K562 (cell line): ENCODE measurements at regions not wholly inside any gene's neighbourhood (a gene's known extent, or its start where the extent isn't known, plus 50 kb on each side); places are given as distances from the start of the nearest gene placed in this dataset.

ENCODE experiments used
- ATAC-seq: fragments of 200-7000 bp; cut with Tn5 transposase; 3 replicates; pipeline ENCODE4 v1.9.1; 2020; ENCODE audit warnings: moderate library complexity
- BruUV-seq: library from RNA; stranded (reverse); fragments of 400-500 nt; replicated peaks from 2 replicates; lab custom pipeline; 2021; lab: Mats Ljungman, UMichigan
- CTCF ChIA-PET: fragments of 300-600 bp; formaldehyde crosslinking; extraction: SDS; loops from one replicate; lab custom pipeline; 2021; ENCODE audit warnings: low intra/inter-chr PET ratio; lab: Yijun Ruan, JAX
- POLR2A ChIA-PET: fragments of 300-600, 350-650 bp; sonication (Branson Sonifier 250); formaldehyde crosslinking; extraction: SDS; loops from one replicate; lab custom pipeline; 2021; ENCODE audit warnings: antibody characterized with exemption, inconsistent platforms; lab: Yijun Ruan, JAX
- DNase-seq, 4 experiments: peaks; one replicate each; pipeline versions ENCODE4 v3.0.0 to v3.0.0-alpha.2; 2011 to 2018; ENCODE audit warnings: low spot score in 3 of 4, mixed read lengths in 3 of 4; ENCODE audit errors: extremely low read depth in 1 of 4
- FAIRE-seq: peaks from 2 replicates; lab custom pipeline; 2011; peaks lifted over from hg19 to GRCh38; lab: Jason Lieb, UNC
- H2AFZ ChIP-seq: 2 replicates; pipeline ENCODE4 v1.6.0; 2011; ENCODE audit warnings: low read depth, low read length, control low read depth, inconsistent platforms
- H3K27ac ChIP-seq: fragments of 200-600 bp; 3 replicates; pipeline ENCODE4 v1.8.0; 2011; ENCODE audit warnings: low read depth, mild to moderate bottlenecking, control low read depth, inconsistent platforms, low read length, moderate library complexity, mixed read lengths; ENCODE audit errors: extremely low read depth
- H3K27me3 ChIP-seq, 2 experiments: fragments of 300-600 bp in 1 of 2; 2 replicates in 1 of 2; 3 replicates in 1 of 2; pipeline versions ENCODE4 v1.6.0 to v1.8.0; 2011; ENCODE audit warnings: inconsistent platforms in 2 of 2, low read length in 2 of 2, mild to moderate bottlenecking in 1 of 2, mixed read lengths in 1 of 2, moderate library complexity in 1 of 2; ENCODE audit not compliant: control insufficient read depth in 2 of 2, insufficient read depth in 2 of 2
- H3K36me3 ChIP-seq: fragments of 300-600 bp; 3 replicates; pipeline ENCODE4 v1.8.0; 2011; ENCODE audit warnings: mild to moderate bottlenecking, low read length, inconsistent platforms; ENCODE audit not compliant: control insufficient read depth, insufficient read depth
- H3K4me1 ChIP-seq, 2 experiments: fragments of 200-600 bp in 1 of 2; replicated peaks in 1 of 2; 2 replicates in 1 of 2; 3 replicates in 1 of 2; pipeline versions ENCODE4 v1.5.1 to v1.8.0; 2011; ENCODE audit warnings: inconsistent platforms in 2 of 2, low read length in 2 of 2, mild to moderate bottlenecking in 1 of 2, mixed read lengths in 1 of 2, moderate library complexity in 1 of 2; ENCODE audit not compliant: control insufficient read depth in 2 of 2, insufficient read depth in 2 of 2
- H3K4me2 ChIP-seq: 2 replicates; pipeline ENCODE4 v1.6.1; 2011; ENCODE audit warnings: low read length, control low read depth, inconsistent platforms, mixed read lengths; ENCODE audit not compliant: insufficient read depth
- H3K4me3 ChIP-seq: fragments of 200-600 bp; sonication (generic), shearing (Covaris generic); 2 replicates; pipeline ENCODE4 v1.5.1; 2016; ENCODE audit warnings: control low read depth, inconsistent platforms
- H3K79me2 ChIP-seq: fragments of 200-600 bp; 3 replicates; pipeline ENCODE4 v1.8.0; 2011; ENCODE audit warnings: low read length, inconsistent platforms; ENCODE audit not compliant: control insufficient read depth, insufficient read depth
- H3K9ac ChIP-seq, 2 experiments: 2 replicates each; pipeline versions ENCODE4 v1.6.0 to v1.6.1; 2011; ENCODE audit warnings: low read depth in 2 of 2, low read length in 2 of 2, control low read depth in 1 of 2, inconsistent platforms in 1 of 2, mild to moderate bottlenecking in 1 of 2, mixed read lengths in 1 of 2; ENCODE audit not compliant: insufficient read depth in 1 of 2
- H3K9me1 ChIP-seq: one replicate; pipeline ENCODE4 v1.6.0; 2011; ENCODE audit warnings: inconsistent platforms, mild to moderate bottlenecking, low read length, moderate library complexity; ENCODE audit not compliant: control insufficient read depth, insufficient read depth
- H3K9me3 ChIP-seq: replicated peaks from 2 replicates; pipeline ENCODE4 v1.5.1; 2011; ENCODE audit warnings: low read depth, low read length, inconsistent platforms; ENCODE audit not compliant: control insufficient read depth, insufficient read depth
- H4K20me1 ChIP-seq: replicated peaks from 2 replicates; pipeline ENCODE4 v1.6.1; 2011; ENCODE audit warnings: low read length, inconsistent platforms, mixed read lengths; ENCODE audit not compliant: control insufficient read depth, insufficient read depth
- ASH1L ChIP-seq: fragments of 450-650 bp; IDR thresholded peaks from 2 replicates; pipeline ENCODE4 v1.6.1; 2018; ENCODE audit warnings: borderline replicate concordance, mild to moderate bottlenecking, low read depth; ENCODE audit not compliant: partially characterized antibody
- BACH1 ChIP-seq: fragments of 200-800 bp; sonication (Bioruptor generic); IDR thresholded peaks from 2 replicates; pipeline ENCODE4 v1.6.1; 2016; ENCODE audit warnings: missing genetic modification characterization, missing compliant biosample characterization
- ESRRB ChIP-seq: fragments of 250-450 bp; sonication (Bioruptor Pico); IDR thresholded peaks from 2 replicates; pipeline ENCODE4 v1.5.0; 2020; ENCODE audit warnings: mild to moderate bottlenecking, moderate library complexity, borderline replicate concordance
- GATAD2B ChIP-seq: fragments of 450-650 bp; IDR thresholded peaks from 2 replicates; pipeline ENCODE4 v1.6.1; 2017; ENCODE audit warnings: mild to moderate bottlenecking, borderline replicate concordance
- IFI16 ChIP-seq: fragments of 250-450 bp; sonication (Bioruptor Pico); IDR thresholded peaks from 2 replicates; pipeline ENCODE4 v2.1.2; 2022; ENCODE audit warnings: mild to moderate bottlenecking, inconsistent platforms
- KLF6 ChIP-seq: fragments of 250-450 bp; sonication (Bioruptor Pico); IDR thresholded peaks from 2 replicates; pipeline ENCODE4 v1.4.0; 2020; ENCODE audit warnings: mild to moderate bottlenecking, moderate library complexity, borderline replicate concordance
- L3MBTL2 ChIP-seq: fragments of 450-650 bp; IDR thresholded peaks from 2 replicates; pipeline ENCODE4 v1.6.1; 2016; ENCODE audit warnings: mild to moderate bottlenecking, moderate library complexity
- POLR2B ChIP-seq: fragments of 450-650 bp; IDR thresholded peaks from 2 replicates; pipeline ENCODE4 v1.6.1; 2018; ENCODE audit warnings: low read depth; ENCODE audit not compliant: partially characterized antibody
- SRSF3 ChIP-seq: fragments of 200-400 bp; formaldehyde crosslinking; IDR thresholded peaks from 2 replicates; pipeline ENCODE4 v1.6.1; 2016; ENCODE audit warnings: mild to moderate bottlenecking, low read length, moderate library complexity; ENCODE audit not compliant: insufficient read depth
- TCF7L2 ChIP-seq: fragments of 150-350 bp; IDR thresholded peaks from 2 replicates; pipeline ENCODE4 v1.6.1; 2016; ENCODE audit warnings: low read depth, mild to moderate bottlenecking, low read length, moderate library complexity
- ZNF121 ChIP-seq: sonication (generic); formaldehyde crosslinking; conservative IDR thresholded peaks from 2 replicates; pipeline ENCODE4 v1.8.0; 2022; ENCODE audit warnings: missing genetic modification reagents
- ZNF175 ChIP-seq: fragments of 200-800 bp; sonication (Bioruptor generic); IDR thresholded peaks from 2 replicates; pipeline ENCODE4 v1.6.1; 2016; ENCODE audit warnings: low read depth, mild to moderate bottlenecking, missing genetic modification characterization, missing compliant biosample characterization
- ZNF311 ChIP-seq: fragments of 250-450 bp; sonication (Bioruptor Pico); IDR thresholded peaks from 2 replicates; pipeline ENCODE4 v1.4.0; 2020; ENCODE audit warnings: mild to moderate bottlenecking, moderate library complexity
- ZNF507 ChIP-seq: conservative IDR thresholded peaks from 2 replicates; pipeline ENCODE4 v1.6.1; 2017; ENCODE audit warnings: missing genetic modification characterization, missing compliant biosample characterization
- WGBS: fragments of 100-300 bp; shearing (Covaris generic); methylation state at CpG from one replicate; pipeline ENCODE4 v1.1.6; 2016; ENCODE audit warnings: low coverage, mixed read lengths; ENCODE audit not compliant: insufficient coverage; ENCODE audit errors: missing lambda C conversion rate; 5-methylcytosine and 5-hydroxymethylcytosine counted together
- in situ Hi-C: fragments of 300-500 bp; cut with MboI; formaldehyde crosslinking; loops from 4 replicates; pipeline ENCODE4 v1.15.0; 2018; ENCODE audit warnings: inconsistent platforms, mixed read lengths
- intact Hi-C: fragments of 100-400 bp; cut with micrococcal nuclease; formaldehyde crosslinking; loops from 2 replicates; pipeline ENCODE4 v1.14.2; 2022
- TF ChIP-seq, protein P1 (sequence below): fragments of 450-650 bp; IDR thresholded peaks from 2 replicates; pipeline ENCODE4 v1.6.1; 2017; ENCODE audit warnings: antibody characterized with exemption
- TF ChIP-seq, protein P2 (sequence below): sonication (generic); formaldehyde crosslinking; IDR thresholded peaks from 2 replicates; pipeline ENCODE4 v1.8.1; 2023; ENCODE audit warnings: missing genetic modification reagents, mild to moderate bottlenecking, borderline replicate concordance

DNA sequence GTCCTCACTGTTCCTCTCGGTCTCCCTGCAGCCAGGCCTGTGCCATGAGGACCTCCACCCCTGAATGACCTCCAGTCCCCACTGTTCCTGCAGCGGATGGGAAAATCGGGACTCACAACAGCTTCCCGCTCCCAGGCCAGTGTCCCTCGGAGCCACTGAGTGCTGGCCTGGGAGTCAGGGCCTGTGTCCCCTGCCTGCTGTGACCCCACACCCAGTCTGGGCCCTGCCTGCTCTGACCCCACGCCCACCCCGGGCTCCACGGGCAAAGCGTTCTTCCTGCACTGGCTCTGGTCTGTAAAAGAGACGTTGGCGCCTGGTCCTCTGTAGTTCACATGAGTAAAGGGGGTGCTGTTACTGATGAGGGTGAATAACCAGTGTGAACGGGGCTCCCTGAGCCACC lies 73.0 kb upstream of the SHISAL1 start:
- Histone ChIP-seq H3K4me3 (no peak overlapping the region), H3K9ac (no peak overlapping the region), H3K36me3 (no peaks in the 10 kb centered on the region), H3K4me1 (no peaks in the 10 kb centered on the region), H3K9me3 (no peaks in the 10 kb centered on the region), H4K20me1 (no peaks in the 10 kb centered on the region), H2AFZ (no peak overlapping the region), H3K9me1 (no peaks in the 10 kb centered on the region), H3K79me2 (no peaks in the 10 kb centered on the region), H3K27ac (no peak overlapping the region), H3K4me2 (no peak overlapping the region), H3K27me3 (peaks cover 0 to 37% of the 10 kb centered on the region in 2 experiments; a peak in 2 of 5 replicates)
- POLR2A ChIA-PET: interaction anchor here (1.1 kb wide), 1 partner anchor 14 kb away, joined by 4 read pairs; no protein-coding TSS in a partner anchor
- CTCF ChIA-PET: no interaction called here
- intact Hi-C loops: no loop called here
- WGBS: 0% methylated on average over 9 of the region's 12 CpGs
- FAIRE-seq: no peak
- no TSS peak for BruUV-seq
- no peak for ATAC-seq
- DNase-seq: no peak
- TF ChIP-seq ESRRB (CRISPR knock-in tag) (no peak), POLR2B (no peak), SRSF3 (no peak), ZNF507 (tag) (no peak), TCF7L2 (no peak), ZNF311 (no peak), BACH1 (tag) (no peak), KLF6 (no peak), ZNF175 (no peak), ZNF121 (no peak), ASH1L (no peak), L3MBTL2 (no peak), GATAD2B (no peak), IFI16 (no peak)
- TF ChIP-seq, protein P1, sequence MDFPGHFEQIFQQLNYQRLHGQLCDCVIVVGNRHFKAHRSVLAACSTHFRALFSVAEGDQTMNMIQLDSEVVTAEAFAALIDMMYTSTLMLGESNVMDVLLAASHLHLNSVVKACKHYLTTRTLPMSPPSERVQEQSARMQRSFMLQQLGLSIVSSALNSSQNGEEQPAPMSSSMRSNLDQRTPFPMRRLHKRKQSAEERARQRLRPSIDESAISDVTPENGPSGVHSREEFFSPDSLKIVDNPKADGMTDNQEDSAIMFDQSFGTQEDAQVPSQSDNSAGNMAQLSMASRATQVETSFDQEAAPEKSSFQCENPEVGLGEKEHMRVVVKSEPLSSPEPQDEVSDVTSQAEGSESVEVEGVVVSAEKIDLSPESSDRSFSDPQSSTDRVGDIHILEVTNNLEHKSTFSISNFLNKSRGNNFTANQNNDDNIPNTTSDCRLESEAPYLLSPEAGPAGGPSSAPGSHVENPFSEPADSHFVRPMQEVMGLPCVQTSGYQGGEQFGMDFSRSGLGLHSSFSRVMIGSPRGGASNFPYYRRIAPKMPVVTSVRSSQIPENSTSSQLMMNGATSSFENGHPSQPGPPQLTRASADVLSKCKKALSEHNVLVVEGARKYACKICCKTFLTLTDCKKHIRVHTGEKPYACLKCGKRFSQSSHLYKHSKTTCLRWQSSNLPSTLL: no peak
- TF ChIP-seq, protein P2, sequence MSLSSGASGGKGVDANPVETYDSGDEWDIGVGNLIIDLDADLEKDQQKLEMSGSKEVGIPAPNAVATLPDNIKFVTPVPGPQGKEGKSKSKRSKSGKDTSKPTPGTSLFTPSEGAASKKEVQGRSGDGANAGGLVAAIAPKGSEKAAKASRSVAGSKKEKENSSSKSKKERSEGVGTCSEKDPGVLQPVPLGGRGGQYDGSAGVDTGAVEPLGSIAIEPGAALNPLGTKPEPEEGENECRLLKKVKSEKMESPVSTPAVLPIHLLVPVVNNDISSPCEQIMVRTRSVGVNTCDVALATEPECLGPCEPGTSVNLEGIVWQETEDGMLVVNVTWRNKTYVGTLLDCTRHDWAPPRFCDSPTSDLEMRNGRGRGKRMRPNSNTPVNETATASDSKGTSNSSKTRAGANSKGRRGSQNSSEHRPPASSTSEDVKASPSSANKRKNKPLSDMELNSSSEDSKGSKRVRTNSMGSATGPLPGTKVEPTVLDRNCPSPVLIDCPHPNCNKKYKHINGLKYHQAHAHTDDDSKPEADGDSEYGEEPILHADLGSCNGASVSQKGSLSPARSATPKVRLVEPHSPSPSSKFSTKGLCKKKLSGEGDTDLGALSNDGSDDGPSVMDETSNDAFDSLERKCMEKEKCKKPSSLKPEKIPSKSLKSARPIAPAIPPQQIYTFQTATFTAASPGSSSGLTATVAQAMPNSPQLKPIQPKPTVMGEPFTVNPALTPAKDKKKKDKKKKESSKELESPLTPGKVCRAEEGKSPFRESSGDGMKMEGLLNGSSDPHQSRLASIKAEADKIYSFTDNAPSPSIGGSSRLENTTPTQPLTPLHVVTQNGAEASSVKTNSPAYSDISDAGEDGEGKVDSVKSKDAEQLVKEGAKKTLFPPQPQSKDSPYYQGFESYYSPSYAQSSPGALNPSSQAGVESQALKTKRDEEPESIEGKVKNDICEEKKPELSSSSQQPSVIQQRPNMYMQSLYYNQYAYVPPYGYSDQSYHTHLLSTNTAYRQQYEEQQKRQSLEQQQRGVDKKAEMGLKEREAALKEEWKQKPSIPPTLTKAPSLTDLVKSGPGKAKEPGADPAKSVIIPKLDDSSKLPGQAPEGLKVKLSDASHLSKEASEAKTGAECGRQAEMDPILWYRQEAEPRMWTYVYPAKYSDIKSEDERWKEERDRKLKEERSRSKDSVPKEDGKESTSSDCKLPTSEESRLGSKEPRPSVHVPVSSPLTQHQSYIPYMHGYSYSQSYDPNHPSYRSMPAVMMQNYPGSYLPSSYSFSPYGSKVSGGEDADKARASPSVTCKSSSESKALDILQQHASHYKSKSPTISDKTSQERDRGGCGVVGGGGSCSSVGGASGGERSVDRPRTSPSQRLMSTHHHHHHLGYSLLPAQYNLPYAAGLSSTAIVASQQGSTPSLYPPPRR: no peak
- in situ Hi-C loops: no loop called here
